B cell (primary cell): ENCODE measurements at regions not wholly inside any gene's neighbourhood (a gene's known extent, or its start where the extent isn't known, plus 50 kb on each side); places are given as distances from the start of the nearest gene placed in this dataset.

Experiments used
- EZH2 ChIP-seq: IDR thresholded peaks from 2 replicates; pipeline ENCODE4 v1.6.1; 2012; ENCODE audit warnings: borderline replicate concordance, low read depth, mild to moderate bottlenecking, moderate library complexity, low read length; ENCODE audit not compliant: insufficient read depth, poor library complexity, severe bottlenecking
- TF ChIP-seq, protein P1 (sequence below): fragments of 200-600 bp; IDR thresholded peaks from one replicate; pipeline ENCODE4 v1.8.0; 2022; ENCODE audit warnings: antibody characterized with exemption, mild to moderate bottlenecking

- TF ChIP-seq, protein P1, sequence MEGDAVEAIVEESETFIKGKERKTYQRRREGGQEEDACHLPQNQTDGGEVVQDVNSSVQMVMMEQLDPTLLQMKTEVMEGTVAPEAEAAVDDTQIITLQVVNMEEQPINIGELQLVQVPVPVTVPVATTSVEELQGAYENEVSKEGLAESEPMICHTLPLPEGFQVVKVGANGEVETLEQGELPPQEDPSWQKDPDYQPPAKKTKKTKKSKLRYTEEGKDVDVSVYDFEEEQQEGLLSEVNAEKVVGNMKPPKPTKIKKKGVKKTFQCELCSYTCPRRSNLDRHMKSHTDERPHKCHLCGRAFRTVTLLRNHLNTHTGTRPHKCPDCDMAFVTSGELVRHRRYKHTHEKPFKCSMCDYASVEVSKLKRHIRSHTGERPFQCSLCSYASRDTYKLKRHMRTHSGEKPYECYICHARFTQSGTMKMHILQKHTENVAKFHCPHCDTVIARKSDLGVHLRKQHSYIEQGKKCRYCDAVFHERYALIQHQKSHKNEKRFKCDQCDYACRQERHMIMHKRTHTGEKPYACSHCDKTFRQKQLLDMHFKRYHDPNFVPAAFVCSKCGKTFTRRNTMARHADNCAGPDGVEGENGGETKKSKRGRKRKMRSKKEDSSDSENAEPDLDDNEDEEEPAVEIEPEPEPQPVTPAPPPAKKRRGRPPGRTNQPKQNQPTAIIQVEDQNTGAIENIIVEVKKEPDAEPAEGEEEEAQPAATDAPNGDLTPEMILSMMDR = no peak
- no peak for TF ChIP-seq EZH2
These were observed 119.6 kb upstream of the DIO3 start for GRCh38 chr14:101441710-101442109.
